ENCODE measurements at regions not wholly inside any gene's neighbourhood (a gene's known extent, or its start where the extent isn't known, plus 50 kb on each side); places are given as distances from the start of the nearest gene placed in this dataset.
A peak's percentile ranks its signal among the peaks of the same experiment; 100 is the strongest.
"Not testable (repeated sequence)": the region's sequence is repeated elsewhere in the genome, so short reads cannot be mapped to it uniquely, and the experiment has no call there.

- no peaks in the 10 kb centered on the region for H3K9me3 Mint-ChIP-seq
- H3K36me3 Mint-ChIP-seq (ENCODE audit: insufficient read depth): no peaks in the 10 kb centered on the region
- no peak overlapping the region for H3K27ac Mint-ChIP-seq (ENCODE audit: low read depth)
- DNase-seq (ENCODE audit: low spot score in 2 of 2): no peak
- no peak overlapping the region for H3K4me3 Mint-ChIP-seq
- H3K4me1 Mint-ChIP-seq: peaks cover 12% of the 10 kb centered on the region
- ATAC-seq (replicated peaks; ENCODE audit: extremely low read depth, poor library complexity, severe bottlenecking): no peak
- H3K27me3 Mint-ChIP-seq: peaks cover 35% of the 10 kb centered on the region
Measured at GRCh38 chr15:91356083-91356482, 256.0 kb downstream of the SV2B start.

- Mint-ChIP-seq H3K4me1 (peaks cover 12% of the 10 kb centered on the region), H3K36me3 (ENCODE audit: insufficient read depth) (no peaks in the 10 kb centered on the region), H3K9me3 (no peaks in the 10 kb centered on the region), H3K27me3 (peaks cover 35% of the 10 kb centered on the region), H3K4me3 (no peak overlapping the region), H3K27ac (ENCODE audit: low read depth) (no peak overlapping the region)
- DNase-seq (ENCODE audit: low spot score in 2 of 2) (no peak), ATAC-seq (replicated peaks; ENCODE audit: extremely low read depth, poor library complexity, severe bottlenecking) (no peak)
Measured at GRCh38 chr15:91357011-91357410, 257.0 kb downstream of the SV2B start.

GRCh38 chr15:91357486-91357885 lies 257.4 kb downstream of the SV2B start:
- H3K27ac Mint-ChIP-seq (ENCODE audit: low read depth): no peak overlapping the region
- no peaks in the 10 kb centered on the region for H3K9me3 Mint-ChIP-seq
- no peak for ATAC-seq (replicated peaks; ENCODE audit: extremely low read depth, poor library complexity, severe bottlenecking)
- no peak for DNase-seq (ENCODE audit: low spot score in 2 of 2)
- no peak overlapping the region for H3K4me3 Mint-ChIP-seq
- H3K4me1 Mint-ChIP-seq: peaks cover 12% of the 10 kb centered on the region
- no peaks in the 10 kb centered on the region for H3K36me3 Mint-ChIP-seq (ENCODE audit: insufficient read depth)
- H3K27me3 Mint-ChIP-seq: peaks cover 35% of the 10 kb centered on the region

- peaks cover 36% of the 10 kb centered on the region for H3K27me3 Mint-ChIP-seq
- H3K4me1 Mint-ChIP-seq: peaks cover 12% of the 10 kb centered on the region
Measured at GRCh38 chr15:91358405-91358804, 258.3 kb downstream of the SV2B start.

GRCh38 chr15:91361696-91362095 lies 261.6 kb downstream of the SV2B start:
- H3K9me3 Mint-ChIP-seq: peaks cover 16% of the 10 kb centered on the region
- peaks cover 12% of the 10 kb centered on the region for H3K4me1 Mint-ChIP-seq
- not testable (repeated sequence) for H3K36me3 Mint-ChIP-seq (ENCODE audit: insufficient read depth); DNase-seq (ENCODE audit: low spot score in 2 of 2); H3K4me3 Mint-ChIP-seq; ATAC-seq (replicated peaks; ENCODE audit: extremely low read depth, poor library complexity, severe bottlenecking); H3K27ac Mint-ChIP-seq (ENCODE audit: low read depth)
- peaks cover 27% of the 10 kb centered on the region for H3K27me3 Mint-ChIP-seq

More at GRCh38 chr15:91358405-91358804, 258.3 kb downstream of the SV2B start:
- Mint-ChIP-seq H3K4me3 (no peak overlapping the region), H3K36me3 (ENCODE audit: insufficient read depth) (no peaks in the 10 kb centered on the region), H3K27ac (ENCODE audit: low read depth) (no peak overlapping the region), H3K9me3 (peaks cover 1% of the 10 kb centered on the region)
- no peak for DNase-seq (ENCODE audit: low spot score in 2 of 2)
- no peak for ATAC-seq (replicated peaks; ENCODE audit: extremely low read depth, poor library complexity, severe bottlenecking)

- H3K9me3 Mint-ChIP-seq: peaks cover 16% of the 10 kb centered on the region
- no peak for DNase-seq (ENCODE audit: low spot score in 2 of 2)
- ATAC-seq (replicated peaks; ENCODE audit: extremely low read depth, poor library complexity, severe bottlenecking): no peak
- peaks cover 20% of the 10 kb centered on the region for H3K4me1 Mint-ChIP-seq
- H3K27me3 Mint-ChIP-seq: peaks cover 10% of the 10 kb centered on the region
- no peak overlapping the region for H3K4me3 Mint-ChIP-seq
- no peaks in the 10 kb centered on the region for H3K36me3 Mint-ChIP-seq (ENCODE audit: insufficient read depth)
- H3K27ac Mint-ChIP-seq (ENCODE audit: low read depth): no peak overlapping the region
Measured at GRCh38 chr15:91366111-91366510, 266.1 kb downstream of the SV2B start.

- no peak for DNase-seq (ENCODE audit: low spot score in 2 of 2)
- no peak for ATAC-seq (replicated peaks; ENCODE audit: extremely low read depth, poor library complexity, severe bottlenecking)
- Mint-ChIP-seq H3K4me1 (peaks cover 37% of the 10 kb centered on the region), H3K4me3 (no peak overlapping the region), H3K9me3 (peaks cover 13% of the 10 kb centered on the region), H3K27ac (ENCODE audit: low read depth) (no peak overlapping the region), H3K36me3 (ENCODE audit: insufficient read depth) (no peaks in the 10 kb centered on the region), H3K27me3 (peaks cover 16% of the 10 kb centered on the region)
Measured at GRCh38 chr15:91368611-91369010, 268.6 kb downstream of the SV2B start.

GRCh38 chr15:91369823-91370222 lies 269.8 kb downstream of the SV2B start:
- peak; percentile 14 for ATAC-seq (replicated peaks; ENCODE audit: extremely low read depth, poor library complexity, severe bottlenecking)
- peak overlapping the region; percentile 54 for H3K27ac Mint-ChIP-seq (ENCODE audit: low read depth)
- no peak overlapping the region for H3K4me3 Mint-ChIP-seq
- peaks cover 10% of the 10 kb centered on the region for H3K9me3 Mint-ChIP-seq
- peaks cover 34% of the 10 kb centered on the region for H3K4me1 Mint-ChIP-seq
- DNase-seq (ENCODE audit: low spot score in 2 of 2): no peak
- peaks cover 22% of the 10 kb centered on the region for H3K27me3 Mint-ChIP-seq
- H3K36me3 Mint-ChIP-seq (ENCODE audit: insufficient read depth): no peaks in the 10 kb centered on the region

GRCh38 chr15:91371345-91371744 lies 271.3 kb downstream of the SV2B start:
- not testable (repeated sequence) for ATAC-seq (replicated peaks; ENCODE audit: extremely low read depth, poor library complexity, severe bottlenecking); H3K9me3 Mint-ChIP-seq; DNase-seq (ENCODE audit: low spot score in 2 of 2); H3K36me3 Mint-ChIP-seq (ENCODE audit: insufficient read depth)
- Mint-ChIP-seq H3K4me1 (peaks cover 34% of the 10 kb centered on the region), H3K27ac (ENCODE audit: low read depth) (peak overlapping the region; percentile 47), H3K4me3 (peak overlapping the region; percentile 45), H3K27me3 (peaks cover 26% of the 10 kb centered on the region)

- peaks cover 34% of the 10 kb centered on the region for H3K4me1 Mint-ChIP-seq
- no peak overlapping the region for H3K27ac Mint-ChIP-seq (ENCODE audit: low read depth)
- no peak for ATAC-seq (replicated peaks; ENCODE audit: extremely low read depth, poor library complexity, severe bottlenecking)
- H3K4me3 Mint-ChIP-seq: no peak overlapping the region
- H3K27me3 Mint-ChIP-seq: peaks cover 26% of the 10 kb centered on the region
- no peaks in the 10 kb centered on the region for H3K36me3 Mint-ChIP-seq (ENCODE audit: insufficient read depth)
- no peaks in the 10 kb centered on the region for H3K9me3 Mint-ChIP-seq
- DNase-seq (ENCODE audit: low spot score in 2 of 2): no peak
Measured at GRCh38 chr15:91374336-91374735, 274.3 kb downstream of the SV2B start.

GRCh38 chr15:91376038-91376437 lies 276.0 kb downstream of the SV2B start:
- Mint-ChIP-seq H3K27ac (ENCODE audit: low read depth) (no peak overlapping the region), H3K4me3 (no peak overlapping the region), H3K36me3 (ENCODE audit: insufficient read depth) (no peaks in the 10 kb centered on the region), H3K9me3 (peaks cover 7% of the 10 kb centered on the region), H3K27me3 (peaks cover 33% of the 10 kb centered on the region), H3K4me1 (peaks cover 20% of the 10 kb centered on the region)
- DNase-seq (ENCODE audit: low spot score in 2 of 2): no peak
- ATAC-seq (replicated peaks; ENCODE audit: extremely low read depth, poor library complexity, severe bottlenecking): no peak

- H3K9me3 Mint-ChIP-seq: peaks cover 11% of the 10 kb centered on the region
- ATAC-seq (replicated peaks; ENCODE audit: extremely low read depth, poor library complexity, severe bottlenecking) (no peak), DNase-seq (ENCODE audit: low spot score in 2 of 2) (no peak)
- no peaks in the 10 kb centered on the region for H3K4me1 Mint-ChIP-seq
- no peak overlapping the region for H3K4me3 Mint-ChIP-seq
- no peak overlapping the region for H3K27ac Mint-ChIP-seq (ENCODE audit: low read depth)
- H3K27me3 Mint-ChIP-seq: peaks cover 24% of the 10 kb centered on the region
- no peaks in the 10 kb centered on the region for H3K36me3 Mint-ChIP-seq (ENCODE audit: insufficient read depth)
Measured at GRCh38 chr15:91380114-91380513, 280.1 kb downstream of the SV2B start.

- Mint-ChIP-seq H3K4me3 (no peak overlapping the region), H3K27me3 (peaks cover 23% of the 10 kb centered on the region)
Measured at GRCh38 chr15:91383532-91383931, 283.5 kb downstream of the SV2B start.

More at GRCh38 chr15:91383532-91383931, 283.5 kb downstream of the SV2B start:
- DNase-seq (ENCODE audit: low spot score in 2 of 2) (no peak), ATAC-seq (replicated peaks; ENCODE audit: extremely low read depth, poor library complexity, severe bottlenecking) (no peak)
- Mint-ChIP-seq H3K36me3 (ENCODE audit: insufficient read depth) (no peaks in the 10 kb centered on the region), H3K4me1 (no peaks in the 10 kb centered on the region), H3K9me3 (peaks cover 11% of the 10 kb centered on the region), H3K27ac (ENCODE audit: low read depth) (no peak overlapping the region)

Measured in central memory CD8-positive, alpha-beta T cell (primary cell).